Right lobe of liver (tissue), 6 donors: ENCODE measurements at regions not wholly inside any gene's neighbourhood (a gene's known extent, or its start where the extent isn't known, plus 50 kb on each side); places are given as distances from the start of the nearest gene placed in this dataset.

Experiments used
- ATAC-seq, 4 donors: fragments of 200-7000 bp; cut with Tn5 transposase; one replicate each; pipeline ENCODE4 v1.9.1; 2020; ENCODE audit warnings: mild to moderate bottlenecking in 4 of 4, moderate library complexity in 4 of 4
- DNase-seq, 3 donors: peaks; one replicate each; pipeline ENCODE4 v3.0.0-alpha.2; 2020
- H3K27ac ChIP-seq, 3 donors: fragments of 200-600 bp; one replicate each; pipeline ENCODE4 v1.8.0; 2022
- H3K27me3 ChIP-seq, 2 donors: fragments of 200-600 bp; one replicate each; pipeline ENCODE4 v1.8.0; 2022
- H3K36me3 ChIP-seq, 4 donors: fragments of 200-600 bp; sonication (generic) in 1 of 4; one replicate each; pipeline versions ENCODE4 v1.5.1 to v1.8.0; 2017 to 2022; ENCODE audit warnings: control low read depth in 1 of 4
- H3K4me1 ChIP-seq, 4 donors: fragments of 200-600 bp; sonication (generic) in 1 of 4; one replicate each; pipeline versions ENCODE4 v1.5.1 to v1.8.0; 2017 to 2022; ENCODE audit warnings: control low read depth in 1 of 4
- H3K4me3 ChIP-seq, 3 donors: fragments of 200-600 bp; one replicate each; pipeline ENCODE4 v1.8.0; 2022
- H3K9me3 ChIP-seq, 4 donors: fragments of 200-600 bp; sonication (generic) in 1 of 4; one replicate each; pipeline versions ENCODE4 v1.5.1 to v1.8.0; 2017 to 2022; ENCODE audit warnings: control low read depth in 1 of 4
- POLR2A ChIP-seq: fragments of 450-650 bp; IDR thresholded peaks from one replicate; pipeline ENCODE4 v1.6.1; 2017; ENCODE audit warnings: antibody characterized with exemption, mild to moderate bottlenecking
- WGBS: methylation state at CpG from one replicate; pipeline ENCODE4 v1.1.6; 2018; ENCODE audit warnings: low coverage, low lambda C conversion rate; ENCODE audit not compliant: insufficient coverage; ENCODE audit errors: missing lambda C conversion rate; 5-methylcytosine and 5-hydroxymethylcytosine counted together
- intact Hi-C, 2 donors: fragments of 100-400 bp; cut with DNase I; formaldehyde crosslinking; loops; one replicate each; pipeline versions ENCODE4 v1.11.2 to v1.14.1; 2022
- TF ChIP-seq, protein P1 (sequence below), 4 donors: fragments of 200-600 bp in 3 of 4; fragments of 450-650 bp in 1 of 4; IDR thresholded peaks; one replicate each; pipeline versions ENCODE4 v1.5.1 to v1.8.0; 2016 to 2022; ENCODE audit warnings: antibody characterized with exemption in 4 of 4, mild to moderate bottlenecking in 2 of 4
- donor health status: DM: no; HTN: yes; CAD: no.
- donor health status: DM: no; HTN: no; CAD: no.
- donor health status: DM: no; HTN: no; CAD: no.
- donor health status: DM: no; HTN: yes; CAD: no.
- donor health status: DM: no; HTN: yes; CAD: no.

DNA sequence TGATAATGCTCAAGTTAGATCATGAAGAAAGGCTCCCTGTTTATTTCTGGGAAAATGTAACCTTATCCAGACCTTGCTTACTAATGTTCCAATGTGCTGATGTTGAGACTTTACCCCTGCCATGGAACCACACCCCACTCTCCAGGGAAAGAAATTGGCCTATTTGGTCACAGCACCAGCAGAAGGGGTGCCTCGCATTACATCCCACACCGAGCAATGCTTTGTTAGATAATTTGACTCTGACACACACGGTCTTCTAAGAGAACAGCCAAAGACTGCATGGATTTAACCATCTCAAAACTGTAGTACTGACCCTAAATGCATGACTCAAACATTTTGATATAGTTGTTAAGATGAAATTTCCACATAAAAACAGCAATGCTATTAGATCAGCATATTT is 152.1 kb upstream of the CCDC150 start:
- Histone ChIP-seq H3K4me1 (no peaks in the 10 kb centered on the region), H3K36me3 (no peaks in the 10 kb centered on the region)
- intact Hi-C loops: no loop called here

DNA sequence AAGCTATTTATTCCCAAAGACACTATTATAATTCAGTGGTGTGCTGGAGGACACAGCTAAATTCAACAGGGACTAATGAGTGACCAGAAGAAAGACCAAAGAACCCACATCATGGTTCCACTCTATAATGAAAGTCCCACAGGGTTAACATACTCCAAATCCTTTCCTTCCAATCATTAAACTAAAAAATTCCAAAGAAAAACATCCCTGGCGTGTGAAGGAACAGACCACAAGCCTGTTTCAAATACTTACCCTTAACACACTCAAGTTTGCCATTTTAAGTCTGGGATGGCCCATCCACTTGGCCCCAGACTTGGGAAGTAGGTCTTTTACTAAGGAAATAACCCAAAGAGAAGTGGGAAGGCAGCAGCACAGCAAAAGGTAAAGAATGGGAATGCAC is 150.1 kb upstream of the CCDC150 start:
- DNase-seq: no peak
- H3K36me3 ChIP-seq: no peaks in the 10 kb centered on the region
- TF ChIP-seq, protein P1, sequence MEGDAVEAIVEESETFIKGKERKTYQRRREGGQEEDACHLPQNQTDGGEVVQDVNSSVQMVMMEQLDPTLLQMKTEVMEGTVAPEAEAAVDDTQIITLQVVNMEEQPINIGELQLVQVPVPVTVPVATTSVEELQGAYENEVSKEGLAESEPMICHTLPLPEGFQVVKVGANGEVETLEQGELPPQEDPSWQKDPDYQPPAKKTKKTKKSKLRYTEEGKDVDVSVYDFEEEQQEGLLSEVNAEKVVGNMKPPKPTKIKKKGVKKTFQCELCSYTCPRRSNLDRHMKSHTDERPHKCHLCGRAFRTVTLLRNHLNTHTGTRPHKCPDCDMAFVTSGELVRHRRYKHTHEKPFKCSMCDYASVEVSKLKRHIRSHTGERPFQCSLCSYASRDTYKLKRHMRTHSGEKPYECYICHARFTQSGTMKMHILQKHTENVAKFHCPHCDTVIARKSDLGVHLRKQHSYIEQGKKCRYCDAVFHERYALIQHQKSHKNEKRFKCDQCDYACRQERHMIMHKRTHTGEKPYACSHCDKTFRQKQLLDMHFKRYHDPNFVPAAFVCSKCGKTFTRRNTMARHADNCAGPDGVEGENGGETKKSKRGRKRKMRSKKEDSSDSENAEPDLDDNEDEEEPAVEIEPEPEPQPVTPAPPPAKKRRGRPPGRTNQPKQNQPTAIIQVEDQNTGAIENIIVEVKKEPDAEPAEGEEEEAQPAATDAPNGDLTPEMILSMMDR (IDR thresholded peaks at IDR 0.05): no peak
- no peak for TF ChIP-seq POLR2A
- intact Hi-C loops: no loop called here
- no peak overlapping the region for H3K27ac ChIP-seq
- no peak for ATAC-seq
- 63% methylated on average over 1 of the region's 1 CpG for WGBS
- no peak overlapping the region for H3K4me3 ChIP-seq
- no peaks in the 10 kb centered on the region for H3K9me3 ChIP-seq
- H3K27me3 ChIP-seq: no peaks in the 10 kb centered on the region
- no peaks in the 10 kb centered on the region for H3K4me1 ChIP-seq

More for the DNA sequence above, 152.1 kb upstream of the CCDC150 start:
- TF ChIP-seq POLR2A: no peak
- TF ChIP-seq, protein P1 (IDR thresholded peaks at IDR 0.05): no peak
- H3K27ac ChIP-seq: no peak overlapping the region
- DNase-seq (no peak), ATAC-seq (no peak)
- H3K9me3 ChIP-seq: no peaks in the 10 kb centered on the region
- no peaks in the 10 kb centered on the region for H3K27me3 ChIP-seq
- 29% methylated on average over 1 of the region's 3 CpGs for WGBS
- H3K4me3 ChIP-seq: no peak overlapping the region

DNA sequence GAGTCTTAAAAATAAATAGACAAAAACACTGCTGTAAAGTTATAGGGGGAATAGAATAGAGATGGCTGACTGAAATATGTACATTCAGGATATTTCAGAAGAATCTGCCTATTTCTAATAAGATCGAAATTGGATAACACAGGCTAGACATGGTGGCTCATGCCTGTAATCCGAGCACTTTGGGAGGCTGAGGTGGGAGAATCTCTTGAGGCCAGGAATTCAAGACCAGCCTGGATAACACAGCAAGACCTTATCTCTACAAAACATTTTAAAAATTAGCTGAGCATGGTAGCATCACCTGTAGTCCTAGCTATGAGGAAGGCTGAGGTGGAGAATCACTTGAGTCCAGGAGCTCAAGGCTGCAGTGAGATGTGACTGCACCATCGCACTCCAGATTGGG is 146.6 kb upstream of the CCDC150 start:
- no peak for TF ChIP-seq POLR2A
- TF ChIP-seq, protein P1 (IDR thresholded peaks at IDR 0.05): no peak
- no peaks in the 10 kb centered on the region for H3K4me1 ChIP-seq
- H3K36me3 ChIP-seq: no peaks in the 10 kb centered on the region
- 79% methylated on average over 2 of the region's 3 CpGs for WGBS
- H3K9me3 ChIP-seq: no peaks in the 10 kb centered on the region
- no peaks in the 10 kb centered on the region for H3K27me3 ChIP-seq
- H3K4me3 ChIP-seq: no peak overlapping the region
- no peak for DNase-seq
- intact Hi-C loops: no loop called here
- no peak overlapping the region for H3K27ac ChIP-seq
- no peak for ATAC-seq

DNA sequence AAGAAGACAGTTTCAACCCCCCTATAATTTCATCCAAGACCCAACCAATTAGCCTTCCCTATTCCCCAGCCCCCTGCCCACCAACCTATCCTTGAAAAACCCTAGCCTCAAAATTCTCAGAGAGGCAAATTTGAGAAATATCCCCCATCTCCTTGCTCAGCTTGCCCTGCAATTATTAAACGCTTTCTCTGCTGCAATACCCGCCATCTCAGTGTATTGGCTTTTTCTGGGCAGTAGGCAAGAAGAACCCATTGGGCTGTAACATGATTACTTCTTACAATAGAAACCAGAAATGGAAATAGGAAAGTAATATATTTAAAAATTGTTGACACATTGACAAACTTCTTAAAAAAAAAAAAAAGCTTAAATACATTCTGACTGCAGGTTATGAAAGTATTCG is 140.6 kb upstream of the CCDC150 start:
- ATAC-seq (no peak), DNase-seq (no peak)
- H3K36me3 ChIP-seq: no peaks in the 10 kb centered on the region
- WGBS: 65% methylated on average over 3 of the region's 3 CpGs
- no peaks in the 10 kb centered on the region for H3K9me3 ChIP-seq
- TF ChIP-seq, protein P1 (IDR thresholded peaks at IDR 0.05): no peak
- no peak for TF ChIP-seq POLR2A
- no peaks in the 10 kb centered on the region for H3K4me1 ChIP-seq
- H3K27me3 ChIP-seq: no peaks in the 10 kb centered on the region
- H3K4me3 ChIP-seq: no peak overlapping the region
- H3K27ac ChIP-seq: no peak overlapping the region
- intact Hi-C loops: no loop called here

DNA sequence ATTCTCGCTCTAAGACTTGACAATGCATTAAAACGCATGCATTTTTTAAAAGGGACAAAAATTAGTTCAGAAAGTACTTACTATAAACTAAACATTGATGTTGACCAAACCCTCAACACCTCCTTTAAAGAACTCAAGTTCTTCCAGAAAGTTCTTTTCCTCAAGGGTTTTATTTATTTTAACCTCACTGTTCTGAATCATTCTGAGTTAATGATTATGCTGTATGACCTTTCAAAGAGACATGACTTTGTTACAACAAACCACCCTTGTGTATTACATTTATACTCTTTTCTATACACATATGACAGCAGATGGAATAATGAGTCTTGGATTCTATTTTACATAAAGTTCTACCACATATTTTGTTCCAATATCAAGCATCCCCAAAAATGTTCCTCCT is 139.8 kb upstream of the CCDC150 start:
- Histone ChIP-seq H3K27ac (no peak overlapping the region), H3K36me3 (no peaks in the 10 kb centered on the region), H3K9me3 (no peaks in the 10 kb centered on the region), H3K27me3 (no peaks in the 10 kb centered on the region), H3K4me3 (no peak overlapping the region), H3K4me1 (no peaks in the 10 kb centered on the region)
- no peak for ATAC-seq
- intact Hi-C loops: no loop called here
- no peak for TF ChIP-seq POLR2A
- TF ChIP-seq, protein P1 (IDR thresholded peaks at IDR 0.05): no peak
- DNase-seq: no peak
- WGBS: 90% methylated on average over 2 of the region's 2 CpGs
